ENCODE measurements at regions not wholly inside any gene's neighbourhood (a gene's known extent, or its start where the extent isn't known, plus 50 kb on each side); places are given as distances from the start of the nearest gene placed in this dataset.

DNA sequence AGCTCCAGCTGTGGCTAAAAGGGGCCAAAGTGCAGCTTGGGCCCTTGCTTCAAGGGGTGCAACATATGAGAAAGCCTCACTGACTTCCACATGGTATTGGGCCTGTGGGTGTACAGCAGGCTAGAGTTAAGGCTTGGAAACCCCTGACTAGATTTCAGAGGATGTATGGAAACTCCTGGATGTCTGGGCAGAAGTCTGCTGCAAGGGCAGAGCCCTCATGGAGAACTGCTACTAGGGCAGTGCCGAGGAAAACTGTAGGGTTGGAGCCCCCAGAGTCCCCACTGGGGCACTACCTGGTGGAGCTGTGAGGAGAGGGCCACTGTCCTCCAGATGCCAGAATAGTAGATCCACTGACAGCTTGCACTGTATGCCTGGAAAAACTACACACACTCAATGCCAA is 69.5 kb downstream of the XCL2 start:
- in situ Hi-C loops (cut with HindIII; ENCODE audit: low pct_ligation_motif_present, low sequenced_read_pairs) = no loop called here

DNA sequence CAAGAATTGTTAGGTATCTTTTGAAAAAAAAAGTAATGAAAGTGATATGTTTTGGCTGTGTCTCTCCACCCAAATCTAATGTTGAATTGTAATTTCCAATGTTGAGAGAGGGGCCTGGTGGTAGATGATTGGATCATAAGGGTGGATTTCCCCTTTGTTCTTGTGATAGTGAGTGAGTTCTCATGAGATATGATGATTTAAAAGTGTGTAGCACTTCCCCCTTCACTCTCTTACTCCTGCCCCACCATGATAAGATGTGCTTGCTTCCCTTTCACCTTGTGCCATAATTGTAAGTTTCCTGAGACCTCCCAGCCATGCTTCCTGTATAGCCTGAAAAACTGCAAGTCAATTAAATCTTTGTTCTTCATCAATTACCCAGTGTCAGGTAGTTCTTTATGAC is 70.7 kb downstream of the XCL2 start:
- H3K27me3 ChIP-seq (replicated peaks) = no peaks in the 10 kb centered on the region
- no peak overlapping the region for H3K27ac ChIP-seq
- no peaks in the 10 kb centered on the region for H3K36me3 ChIP-seq (replicated peaks)
- H3K4me3 ChIP-seq (ENCODE audit: low read depth, low read length) = no peak overlapping the region
- TF ChIP-seq, protein P1, sequence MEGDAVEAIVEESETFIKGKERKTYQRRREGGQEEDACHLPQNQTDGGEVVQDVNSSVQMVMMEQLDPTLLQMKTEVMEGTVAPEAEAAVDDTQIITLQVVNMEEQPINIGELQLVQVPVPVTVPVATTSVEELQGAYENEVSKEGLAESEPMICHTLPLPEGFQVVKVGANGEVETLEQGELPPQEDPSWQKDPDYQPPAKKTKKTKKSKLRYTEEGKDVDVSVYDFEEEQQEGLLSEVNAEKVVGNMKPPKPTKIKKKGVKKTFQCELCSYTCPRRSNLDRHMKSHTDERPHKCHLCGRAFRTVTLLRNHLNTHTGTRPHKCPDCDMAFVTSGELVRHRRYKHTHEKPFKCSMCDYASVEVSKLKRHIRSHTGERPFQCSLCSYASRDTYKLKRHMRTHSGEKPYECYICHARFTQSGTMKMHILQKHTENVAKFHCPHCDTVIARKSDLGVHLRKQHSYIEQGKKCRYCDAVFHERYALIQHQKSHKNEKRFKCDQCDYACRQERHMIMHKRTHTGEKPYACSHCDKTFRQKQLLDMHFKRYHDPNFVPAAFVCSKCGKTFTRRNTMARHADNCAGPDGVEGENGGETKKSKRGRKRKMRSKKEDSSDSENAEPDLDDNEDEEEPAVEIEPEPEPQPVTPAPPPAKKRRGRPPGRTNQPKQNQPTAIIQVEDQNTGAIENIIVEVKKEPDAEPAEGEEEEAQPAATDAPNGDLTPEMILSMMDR (IDR thresholded peaks at IDR 0.05; ENCODE audit: low read depth, low read length, missing control alignments) = no peak
- in situ Hi-C loops (cut with HindIII; ENCODE audit: low pct_ligation_motif_present, low sequenced_read_pairs) = no loop called here
- DNase-seq = no peak

More for the DNA sequence above, 69.5 kb downstream of the XCL2 start:
- DNase-seq = no peak
- Histone ChIP-seq H3K27ac (no peak overlapping the region), H3K36me3 (replicated peaks) (no peaks in the 10 kb centered on the region), H3K4me3 (ENCODE audit: low read depth, low read length) (no peak overlapping the region), H3K27me3 (replicated peaks) (no peaks in the 10 kb centered on the region)
- TF ChIP-seq, protein P1 (IDR thresholded peaks at IDR 0.05; ENCODE audit: low read depth, low read length, missing control alignments) = no peak

DNA sequence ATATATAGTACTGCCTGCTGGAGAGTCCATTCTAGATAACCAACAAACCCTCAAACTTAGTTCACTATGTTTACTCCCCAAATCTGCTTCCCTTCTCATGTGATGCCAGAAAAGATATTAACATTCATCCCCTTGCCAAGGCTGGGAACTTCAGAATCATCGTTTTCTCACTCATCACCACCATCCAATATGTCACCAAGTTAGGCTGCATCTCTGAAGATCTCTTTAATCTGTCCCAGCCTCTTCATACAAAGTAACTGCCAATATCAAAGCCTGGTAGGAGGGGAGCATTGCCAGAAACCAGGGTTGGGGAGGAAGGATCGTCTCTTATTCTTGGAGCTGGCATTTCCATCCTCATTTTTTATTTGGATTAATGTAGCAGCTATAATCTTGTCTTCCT is 71.6 kb downstream of the XCL2 start:
- no peaks in the 10 kb centered on the region for H3K36me3 ChIP-seq (replicated peaks)
- in situ Hi-C loops (cut with HindIII; ENCODE audit: low pct_ligation_motif_present, low sequenced_read_pairs) = no loop called here
- H3K27ac ChIP-seq = no peak overlapping the region
- no peaks in the 10 kb centered on the region for H3K27me3 ChIP-seq (replicated peaks)
- H3K4me3 ChIP-seq (ENCODE audit: low read depth, low read length) = no peak overlapping the region
- DNase-seq = no peak
- TF ChIP-seq, protein P1 (IDR thresholded peaks at IDR 0.05; ENCODE audit: low read depth, low read length, missing control alignments) = no peak

DNA sequence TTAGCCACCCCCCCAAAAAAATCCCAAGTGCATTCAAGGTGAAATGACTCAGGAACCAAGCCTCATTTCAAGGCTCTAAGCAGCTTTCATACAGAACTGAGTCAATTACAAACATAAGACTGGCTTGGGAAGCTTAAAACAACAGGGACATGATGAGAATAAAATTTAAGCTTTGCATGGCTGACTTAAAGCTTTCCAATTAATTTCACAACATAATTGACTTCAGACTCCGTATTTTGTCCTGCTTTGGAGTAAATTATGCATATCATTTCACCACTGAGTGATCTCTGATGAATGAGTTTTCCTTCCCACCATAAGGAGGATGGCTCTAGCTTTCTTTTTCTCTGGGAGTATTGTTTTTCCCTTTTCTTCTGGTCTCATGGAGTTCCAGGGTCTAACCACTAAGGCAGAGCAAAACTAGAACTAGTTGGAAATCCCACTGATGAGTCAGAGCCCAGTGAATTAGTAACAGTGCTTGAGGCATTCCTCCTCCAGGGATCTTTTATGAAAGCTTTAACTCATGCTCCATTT is 72.8 kb downstream of the XCL2 start:
- in situ Hi-C loops (cut with HindIII; ENCODE audit: low pct_ligation_motif_present, low sequenced_read_pairs) = no loop called here
- Histone ChIP-seq H3K4me3 (ENCODE audit: low read depth, low read length) (no peak overlapping the region), H3K27ac (peak overlapping the region; percentile 57), H3K36me3 (replicated peaks) (no peaks in the 10 kb centered on the region), H3K27me3 (replicated peaks) (no peaks in the 10 kb centered on the region)
- peak; percentile 84 for DNase-seq
- TF ChIP-seq, protein P1 (IDR thresholded peaks at IDR 0.05; ENCODE audit: low read depth, low read length, missing control alignments) = peak; percentile 5

DNA sequence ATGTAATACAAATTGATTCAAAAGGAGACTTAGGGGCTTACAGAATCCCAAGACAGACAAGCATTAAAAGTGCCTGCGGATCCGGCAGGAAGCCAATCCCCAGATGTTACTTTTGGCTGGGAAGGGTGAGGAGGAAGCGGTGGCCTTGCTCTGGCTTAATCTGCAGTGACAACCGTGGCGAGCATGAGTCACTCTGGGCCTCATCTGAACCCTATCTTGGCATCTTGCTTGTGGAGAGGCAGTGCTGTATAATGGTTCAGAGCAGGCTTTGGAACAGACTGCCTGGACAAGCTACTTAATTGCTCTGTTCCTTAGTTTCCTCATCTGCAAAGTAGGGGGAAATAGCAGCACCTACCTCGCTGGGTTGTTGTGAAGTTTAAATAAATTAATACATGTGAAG is 74.1 kb downstream of the XCL2 start:
- Histone ChIP-seq H3K36me3 (replicated peaks) (no peaks in the 10 kb centered on the region), H3K4me3 (ENCODE audit: low read depth, low read length) (no peak overlapping the region), H3K27ac (no peak overlapping the region), H3K27me3 (replicated peaks) (no peaks in the 10 kb centered on the region)
- peak; percentile 66 for DNase-seq
- TF ChIP-seq, protein P1 (IDR thresholded peaks at IDR 0.05; ENCODE audit: low read depth, low read length, missing control alignments) = no peak
- in situ Hi-C loops (cut with HindIII; ENCODE audit: low pct_ligation_motif_present, low sequenced_read_pairs) = no loop called here

DNA sequence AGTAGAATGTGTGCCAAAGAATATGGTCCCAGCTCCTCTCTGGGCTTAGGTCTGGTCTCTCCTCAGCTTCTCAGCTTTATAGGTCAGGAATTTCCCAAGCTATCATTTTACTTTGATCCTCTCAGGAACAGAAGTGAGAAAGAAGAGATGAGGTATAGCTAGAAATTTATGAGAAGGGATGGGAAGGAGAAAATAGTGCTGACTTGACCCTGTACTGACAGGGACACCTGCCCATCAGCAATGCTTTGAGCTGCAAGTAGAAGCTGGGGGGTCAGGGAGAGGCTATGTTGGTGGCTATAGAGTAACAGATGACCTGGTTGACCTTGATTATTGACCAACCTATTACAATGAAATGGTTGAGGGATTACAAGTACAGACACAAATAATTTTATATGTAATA is 75.0 kb downstream of the XCL2 start:
- no peak overlapping the region for H3K4me3 ChIP-seq (ENCODE audit: low read depth, low read length)
- H3K27me3 ChIP-seq (replicated peaks) = no peaks in the 10 kb centered on the region
- TF ChIP-seq, protein P1 (IDR thresholded peaks at IDR 0.05; ENCODE audit: low read depth, low read length, missing control alignments) = no peak
- H3K27ac ChIP-seq = no peak overlapping the region
- DNase-seq = no peak
- H3K36me3 ChIP-seq (replicated peaks) = no peaks in the 10 kb centered on the region
- in situ Hi-C loops (cut with HindIII; ENCODE audit: low pct_ligation_motif_present, low sequenced_read_pairs) = no loop called here
